Smooth muscle cell (in vitro differentiated cells): ENCODE measurements at regions not wholly inside any gene's neighbourhood (a gene's known extent, or its start where the extent isn't known, plus 50 kb on each side); places are given as distances from the start of the nearest gene placed in this dataset.

Source experiments
- DNase-seq: peaks from one replicate; lab custom pipeline; 2025; ENCODE audit not compliant: unreplicated experiment; lab: John Stamatoyannopoulos, UW
- H2AFZ ChIP-seq: fragments of 200-600 bp; sonication (generic); 2 replicates; pipeline ENCODE4 v1.6.0; 2016; ENCODE audit warnings: antibody characterized with exemption, low read depth, mild to moderate bottlenecking
- H3F3A ChIP-seq: fragments of 200-600 bp; sonication (generic); 2 replicates; pipeline ENCODE4 v1.6.0; 2017; ENCODE audit warnings: antibody characterized with exemption, low read depth
- H3K27ac ChIP-seq: fragments of 200-600 bp; sonication (generic); 2 replicates; pipeline ENCODE4 v1.5.1; 2016; ENCODE audit warnings: low read depth, mild to moderate bottlenecking
- H3K27me3 ChIP-seq: fragments of 200-600 bp; sonication (generic); 2 replicates; pipeline ENCODE4 v1.6.1; 2016; ENCODE audit warnings: low read depth, mild to moderate bottlenecking
- H3K36me3 ChIP-seq: fragments of 200-600 bp; sonication (generic); 2 replicates; pipeline ENCODE4 v1.5.1; 2016; ENCODE audit warnings: low read depth
- H3K4me1 ChIP-seq: fragments of 200-600 bp; sonication (generic); 2 replicates; pipeline ENCODE4 v1.5.1; 2016; ENCODE audit warnings: low read depth
- H3K4me2 ChIP-seq: fragments of 200-600 bp; sonication (generic); 2 replicates; pipeline ENCODE4 v1.6.0; 2016; ENCODE audit warnings: mild to moderate bottlenecking
- H3K4me3 ChIP-seq: fragments of 200-600 bp; sonication (generic); 2 replicates; pipeline ENCODE4 v1.5.1; 2016; ENCODE audit warnings: mild to moderate bottlenecking
- H3K79me2 ChIP-seq: fragments of 200-600 bp; sonication (generic); 2 replicates; pipeline ENCODE4 v1.6.0; 2016; ENCODE audit warnings: low read depth, mild to moderate bottlenecking
- H3K9ac ChIP-seq: fragments of 200-600 bp; sonication (generic); 2 replicates; pipeline ENCODE4 v1.6.0; 2016; ENCODE audit warnings: low read depth
- H3K9me3 ChIP-seq: fragments of 200-600 bp; sonication (generic); replicated peaks from 2 replicates; pipeline ENCODE4 v1.5.1; 2016; ENCODE audit warnings: low read depth
- H4K20me1 ChIP-seq: fragments of 200-600 bp; sonication (generic); 2 replicates; pipeline ENCODE4 v1.6.0; 2016; ENCODE audit warnings: low read depth
- CTCF ChIP-seq: fragments of 200-600 bp; sonication (generic); IDR thresholded peaks from 2 replicates; pipeline ENCODE4 v1.5.1; 2017; ENCODE audit warnings: borderline replicate concordance, mild to moderate bottlenecking, antibody characterized with exemption; ENCODE audit not compliant: insufficient read depth, poor library complexity, severe bottlenecking
- WGBS: methylation state at CpG from one replicate; pipeline ENCODE4 v1.1.7; 2016; ENCODE audit warnings: low lambda C conversion rate; 5-methylcytosine and 5-hydroxymethylcytosine counted together

- Histone ChIP-seq H3K27me3 (no peaks in the 10 kb centered on the region), H2AFZ (no peak overlapping the region), H3K27ac (no peak overlapping the region), H3K4me2 (no peak overlapping the region), H3K79me2 (no peaks in the 10 kb centered on the region), H3K4me1 (no peaks in the 10 kb centered on the region), H3K36me3 (no peaks in the 10 kb centered on the region), H3K9ac (no peak overlapping the region), H3K9me3 (no peaks in the 10 kb centered on the region), H3K4me3 (no peak overlapping the region), H3F3A (no peaks in the 10 kb centered on the region), H4K20me1 (no peaks in the 10 kb centered on the region)
- DNase-seq, result no peak
- 94% methylated on average over 14 of the region's 14 CpGs for WGBS
- TF ChIP-seq CTCF, result no peak
Observed at GRCh38 chr10:4257939-4258465, 473.0 kb upstream of the KLF6 start.

GRCh38 chr10:4256971-4257370 is 472.0 kb upstream of the KLF6 start:
- Histone ChIP-seq H3F3A (no peaks in the 10 kb centered on the region), H3K4me1 (no peaks in the 10 kb centered on the region), H3K27ac (no peak overlapping the region), H3K36me3 (no peaks in the 10 kb centered on the region), H3K27me3 (no peaks in the 10 kb centered on the region), H4K20me1 (no peaks in the 10 kb centered on the region), H3K4me3 (no peak overlapping the region), H2AFZ (no peak overlapping the region), H3K9ac (no peak overlapping the region), H3K79me2 (no peaks in the 10 kb centered on the region), H3K4me2 (no peak overlapping the region), H3K9me3 (no peaks in the 10 kb centered on the region)
- no peak for DNase-seq
- 94% methylated on average over 2 of the region's 2 CpGs for WGBS
- TF ChIP-seq CTCF, result no peak

- no peaks in the 10 kb centered on the region for H3F3A ChIP-seq
- H3K27me3 ChIP-seq, result no peaks in the 10 kb centered on the region
- no peaks in the 10 kb centered on the region for H3K9me3 ChIP-seq
- no peak overlapping the region for H2AFZ ChIP-seq
- H3K4me2 ChIP-seq, result no peak overlapping the region
- no peaks in the 10 kb centered on the region for H3K36me3 ChIP-seq
- peak overlapping the region; percentile 93 for H3K27ac ChIP-seq
- 74% methylated on average over 3 of the region's 3 CpGs for WGBS
- no peaks in the 10 kb centered on the region for H4K20me1 ChIP-seq
- H3K9ac ChIP-seq, result no peak overlapping the region
- H3K4me1 ChIP-seq, result no peaks in the 10 kb centered on the region
- H3K4me3 ChIP-seq, result no peak overlapping the region
- H3K79me2 ChIP-seq, result no peaks in the 10 kb centered on the region
- no peak for DNase-seq
- TF ChIP-seq CTCF, result no peak
Observed at GRCh38 chr10:4255751-4256150, 470.7 kb upstream of the KLF6 start.
